ENCODE measurements at regions not wholly inside any gene's neighbourhood (a gene's known extent, or its start where the extent isn't known, plus 50 kb on each side); places are given as distances from the start of the nearest gene placed in this dataset.
A peak's percentile ranks its signal among the peaks of the same experiment; 100 is the strongest.

- no peak overlapping the region for H3K4me3 ChIP-seq (ENCODE audit: low read depth, low read length)
- no peak for DNase-seq
- no peaks in the 10 kb centered on the region for H3K27me3 ChIP-seq
- no peaks in the 10 kb centered on the region for H3K9me3 ChIP-seq
- TF ChIP-seq CTCF (IDR thresholded peaks at IDR 0.05; ENCODE audit: low read depth, low read length) = peak; percentile 16; the same call in 1 of the 2 replicates
- H3K4me1 ChIP-seq = no peaks in the 10 kb centered on the region
- no peaks in the 10 kb centered on the region for H3K36me3 ChIP-seq
Observed at GRCh38 chr2:53515435-53516332, 251.9 kb upstream of the CHAC2 start.

GRCh38 chr2:53513167-53513666 lies 254.4 kb upstream of the CHAC2 start:
- H3K4me3 ChIP-seq (ENCODE audit: low read depth, low read length) = no peak overlapping the region
- no peaks in the 10 kb centered on the region for H3K9me3 ChIP-seq

GRCh38 chr2:53512071-53512826 lies 255.4 kb upstream of the CHAC2 start:
- no peak for TF ChIP-seq CTCF (IDR thresholded peaks at IDR 0.05; ENCODE audit: low read depth, low read length)
- H3K4me3 ChIP-seq (ENCODE audit: low read depth, low read length) = no peak overlapping the region
- H3K27me3 ChIP-seq = no peaks in the 10 kb centered on the region
- no peaks in the 10 kb centered on the region for H3K9me3 ChIP-seq
- no peak for DNase-seq
- H3K4me1 ChIP-seq = no peaks in the 10 kb centered on the region
- no peaks in the 10 kb centered on the region for H3K36me3 ChIP-seq

More at GRCh38 chr2:53513167-53513666, 254.4 kb upstream of the CHAC2 start:
- no peak for DNase-seq
- Histone ChIP-seq H3K4me1 (no peaks in the 10 kb centered on the region), H3K27me3 (no peaks in the 10 kb centered on the region), H3K36me3 (no peaks in the 10 kb centered on the region)
- no peak for TF ChIP-seq CTCF (IDR thresholded peaks at IDR 0.05; ENCODE audit: low read depth, low read length)

GRCh38 chr2:53511549-53511948 lies 256.1 kb upstream of the CHAC2 start:
- Histone ChIP-seq H3K36me3 (no peaks in the 10 kb centered on the region), H3K4me3 (ENCODE audit: low read depth, low read length) (no peak overlapping the region), H3K9me3 (no peaks in the 10 kb centered on the region), H3K27me3 (no peaks in the 10 kb centered on the region), H3K4me1 (no peaks in the 10 kb centered on the region)
- TF ChIP-seq CTCF (IDR thresholded peaks at IDR 0.05; ENCODE audit: low read depth, low read length) = no peak
- no peak for DNase-seq

GRCh38 chr2:53510401-53510800 lies 257.2 kb upstream of the CHAC2 start:
- Histone ChIP-seq H3K4me3 (ENCODE audit: low read depth, low read length) (no peak overlapping the region), H3K4me1 (no peaks in the 10 kb centered on the region), H3K27me3 (no peaks in the 10 kb centered on the region), H3K36me3 (no peaks in the 10 kb centered on the region), H3K9me3 (no peaks in the 10 kb centered on the region)
- TF ChIP-seq CTCF (IDR thresholded peaks at IDR 0.05; ENCODE audit: low read depth, low read length) = no peak
- no peak for DNase-seq

Measured in BE2C (cell line).